SK-N-SH (cell line): ENCODE measurements at regions not wholly inside any gene's neighbourhood (a gene's known extent, or its start where the extent isn't known, plus 50 kb on each side); places are given as distances from the start of the nearest gene placed in this dataset.

Experiments used
- CTCF ChIA-PET: fragments of 300-600, 350-600 bp; formaldehyde crosslinking; extraction: SDS; loops from one replicate; lab custom pipeline; 2021; lab: Yijun Ruan, JAX
- POLR2A ChIA-PET: fragments of 350-600 bp; sonication (Branson Sonifier 250); formaldehyde crosslinking; extraction: SDS; loops from one replicate; lab custom pipeline; 2020; ENCODE audit warnings: antibody characterized with exemption, inconsistent platforms; lab: Yijun Ruan, JAX
- DNase-seq: peaks from one replicate; pipeline ENCODE4 v3.0.0; 2012
- H2AFZ ChIP-seq: fragments of 200-600 bp; sonication (generic); 2 replicates; pipeline ENCODE4 v1.8.1; 2016; ENCODE audit warnings: antibody characterized with exemption, mild to moderate bottlenecking, low read depth
- H3F3A ChIP-seq: fragments of 200-600 bp; sonication (generic); replicated peaks from 2 replicates; pipeline ENCODE3; 2016; ENCODE audit warnings: antibody characterized with exemption, mild to moderate bottlenecking; ENCODE audit not compliant: insufficient read depth
- H3K27ac ChIP-seq, 2 experiments: fragments of 200-500 bp in 1 of 2; fragments of 200-600 bp in 1 of 2; sonication (Bioruptor generic) in 1 of 2; sonication (generic), shearing (Covaris generic) in 1 of 2; 2 replicates each; pipeline versions ENCODE4 v1.5.1 to v1.6.1; 2014 to 2016; ENCODE audit warnings: low read depth in 2 of 2, inconsistent platforms in 1 of 2, low read length in 1 of 2, mild to moderate bottlenecking in 1 of 2, mixed read lengths in 1 of 2
- H3K27me3 ChIP-seq: fragments of 200-600 bp; sonication (generic), shearing (Covaris generic); 2 replicates; pipeline ENCODE4 v1.6.1; 2016; ENCODE audit warnings: mixed run types; ENCODE audit not compliant: insufficient read depth
- H3K36me3 ChIP-seq, 2 experiments: fragments of 200-500 bp in 1 of 2; fragments of 200-600 bp in 1 of 2; sonication (Bioruptor generic) in 1 of 2; sonication (generic) in 1 of 2; replicated peaks in 1 of 2; 2 replicates each; pipeline versions ENCODE3 to v1.5.1; 2014 to 2016; ENCODE audit warnings: low read length in 1 of 2, mild to moderate bottlenecking in 1 of 2; ENCODE audit not compliant: insufficient read depth in 2 of 2, control insufficient read depth in 1 of 2
- H3K4me1 ChIP-seq, 2 experiments: fragments of 200-500 bp in 1 of 2; fragments of 200-600 bp in 1 of 2; sonication (Bioruptor generic) in 1 of 2; sonication (generic), shearing (Covaris generic) in 1 of 2; 2 replicates each; pipeline versions ENCODE4 v1.5.1 to v1.6.1; 2014 to 2016; ENCODE audit warnings: low read depth in 1 of 2, low read length in 1 of 2, mixed run types in 1 of 2; ENCODE audit not compliant: insufficient read depth in 2 of 2, control insufficient read depth in 1 of 2
- H3K4me2 ChIP-seq: fragments of 200-600 bp; sonication (generic), shearing (Covaris generic); 2 replicates; pipeline ENCODE4 v1.6.1; 2017; ENCODE audit warnings: mixed run types
- H3K4me3 ChIP-seq, 2 experiments: fragments of 200-500 bp in 1 of 2; fragments of 200-600 bp in 1 of 2; sonication (Bioruptor generic) in 1 of 2; sonication (generic), shearing (Covaris generic) in 1 of 2; 2 replicates each; pipeline versions ENCODE4 v1.5.1 to v1.8.1; 2014 to 2016; ENCODE audit warnings: low read depth in 2 of 2, inconsistent platforms in 1 of 2, low read length in 1 of 2, mild to moderate bottlenecking in 1 of 2, mixed read lengths in 1 of 2, moderate library complexity in 1 of 2
- H3K79me2 ChIP-seq: fragments of 200-600 bp; sonication (generic); 2 replicates; pipeline ENCODE4 v1.8.1; 2017; ENCODE audit warnings: mild to moderate bottlenecking; ENCODE audit not compliant: insufficient read depth
- H3K9ac ChIP-seq: fragments of 200-600 bp; sonication (generic); 2 replicates; pipeline ENCODE4 v1.6.1; 2017; ENCODE audit warnings: mixed run types
- H3K9me2 ChIP-seq: fragments of 200-600 bp; sonication (generic); 2 replicates; pipeline ENCODE4 v1.6.1; 2017; ENCODE audit warnings: mixed run types
- H3K9me3 ChIP-seq: fragments of 200-600 bp; sonication (generic); 2 replicates; pipeline ENCODE4 v1.6.1; 2017; ENCODE audit warnings: mixed run types, mild to moderate bottlenecking, moderate library complexity
- H4K20me1 ChIP-seq: fragments of 200-600 bp; sonication (generic); 2 replicates; pipeline ENCODE4 v1.6.1; 2017; ENCODE audit warnings: mild to moderate bottlenecking, mixed run types; ENCODE audit not compliant: insufficient read depth
- CHD2 ChIP-seq: fragments of 150-350 bp; IDR thresholded peaks from 2 replicates; pipeline ENCODE4 v1.6.1; 2018; ENCODE audit warnings: low read length; ENCODE audit not compliant: partially characterized antibody
- EP300 ChIP-seq, 2 experiments: IDR thresholded peaks; 2 replicates each; pipeline versions ENCODE4 v1.4.0 to v1.6.1; 2012; ENCODE audit warnings: borderline replicate concordance in 1 of 2, low read depth in 1 of 2, low read length in 1 of 2
- FOXM1 ChIP-seq: IDR thresholded peaks from 2 replicates; pipeline ENCODE4 v1.4.0; 2012; ENCODE audit warnings: low read depth, mild to moderate bottlenecking
- GABPA ChIP-seq: IDR thresholded peaks from 2 replicates; pipeline ENCODE4 v1.4.0; 2012; ENCODE audit warnings: low read depth, mild to moderate bottlenecking
- GATA2 ChIP-seq: sonication (generic); formaldehyde crosslinking; IDR thresholded peaks from 2 replicates; pipeline ENCODE4 v1.5.0; 2020; ENCODE audit warnings: mild to moderate bottlenecking, missing genetic modification reagents
- JUND ChIP-seq: IDR thresholded peaks from 2 replicates; pipeline ENCODE4 v1.4.0; 2012
- MAX ChIP-seq: IDR thresholded peaks from 2 replicates; pipeline ENCODE4 v1.4.0; 2012; ENCODE audit warnings: low read depth
- MEF2A ChIP-seq: IDR thresholded peaks from 2 replicates; pipeline ENCODE4 v1.4.0; 2012; ENCODE audit warnings: low read depth, borderline replicate concordance
- MXI1 ChIP-seq: IDR thresholded peaks from 2 replicates; pipeline ENCODE4 v1.6.1; 2012; ENCODE audit warnings: mild to moderate bottlenecking, low read depth, low read length, improper control_type of control experiment
- NFIC ChIP-seq: IDR thresholded peaks from 2 replicates; pipeline ENCODE4 v1.4.0; 2012; ENCODE audit warnings: borderline replicate concordance
- NRF1 ChIP-seq: IDR thresholded peaks from 2 replicates; pipeline ENCODE4 v1.6.1; 2012; ENCODE audit warnings: low read depth, mild to moderate bottlenecking, low read length
- RAD21 ChIP-seq: IDR thresholded peaks from 2 replicates; pipeline ENCODE4 v1.6.1; 2012; ENCODE audit warnings: mild to moderate bottlenecking, low read length
- RFX5 ChIP-seq: IDR thresholded peaks from 2 replicates; pipeline ENCODE4 v1.6.1; 2012; ENCODE audit warnings: mild to moderate bottlenecking, improper control_type of control experiment, low read length
- SIN3A ChIP-seq: IDR thresholded peaks from 2 replicates; pipeline ENCODE4 v1.6.1; 2012; ENCODE audit warnings: low read depth, mild to moderate bottlenecking, low read length, moderate library complexity, borderline replicate concordance
- SMC3 ChIP-seq: IDR thresholded peaks from 2 replicates; pipeline ENCODE4 v1.6.1; 2012; ENCODE audit warnings: low read depth, low read length, improper control_type of control experiment
- TAF1 ChIP-seq: IDR thresholded peaks from 2 replicates; pipeline ENCODE4 v1.6.1; 2012; ENCODE audit warnings: low read depth, mild to moderate bottlenecking, low read length, moderate library complexity, borderline replicate concordance
- TCF12 ChIP-seq: IDR thresholded peaks from 2 replicates; pipeline ENCODE4 v1.4.0; 2012
- TEAD4 ChIP-seq: IDR thresholded peaks from 2 replicates; pipeline ENCODE4 v1.4.0; 2012; ENCODE audit warnings: mild to moderate bottlenecking, borderline replicate concordance; ENCODE audit not compliant: insufficient read depth
- USF2 ChIP-seq: fragments of 150-350 bp; IDR thresholded peaks from 2 replicates; pipeline ENCODE4 v1.6.1; 2017; ENCODE audit warnings: antibody characterized with exemption, low read length, low read depth, borderline replicate concordance
- YY1 ChIP-seq: IDR thresholded peaks from 2 replicates; pipeline ENCODE4 v1.4.0; 2012; ENCODE audit warnings: low read depth, mild to moderate bottlenecking
- ZBTB33 ChIP-seq: IDR thresholded peaks from 2 replicates; pipeline ENCODE4 v1.4.0; 2012; ENCODE audit warnings: low read depth, borderline replicate concordance
- WGBS: methylation state at CpG from one replicate; pipeline ENCODE4 v1.1.6; 2017; ENCODE audit warnings: low lambda C conversion rate; 5-methylcytosine and 5-hydroxymethylcytosine counted together

DNA sequence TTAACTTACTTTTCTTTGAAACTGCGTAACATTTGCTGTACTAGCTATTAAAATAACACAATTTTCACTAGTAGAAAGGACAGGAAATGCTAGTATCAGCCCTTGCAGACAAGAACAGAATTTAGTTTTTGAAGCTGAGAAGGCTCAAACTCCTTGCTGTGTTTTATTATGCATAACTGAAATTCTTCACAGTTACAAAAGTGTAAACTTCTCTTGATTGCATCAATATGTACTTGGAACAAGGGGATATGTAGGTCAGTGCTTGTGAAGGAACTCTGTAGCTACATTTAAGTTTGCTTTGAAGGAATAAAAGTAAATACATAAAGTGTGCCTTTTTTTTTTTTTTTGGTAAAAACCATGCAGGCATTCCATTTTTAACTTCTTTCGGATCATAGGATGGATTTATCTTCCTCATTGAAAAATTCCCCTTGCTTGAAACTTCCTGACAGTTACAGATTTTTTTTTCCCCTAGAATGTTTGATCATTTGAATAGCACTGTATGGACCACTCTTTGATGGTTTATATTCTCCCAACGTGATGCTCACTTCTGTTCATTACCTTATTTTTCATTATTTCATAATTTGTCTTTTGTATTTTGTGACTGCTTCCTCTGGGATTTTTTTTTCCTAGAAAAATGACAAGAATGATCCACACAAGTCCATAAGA lies 94.9 kb upstream of the DAB2 start:
- no peaks in the 10 kb centered on the region for H3K9me2 ChIP-seq
- H3K27ac ChIP-seq = peak overlapping the region; percentile 55 to 89; a peak in 3 of 4 replicates
- peaks cover 0 to 60% of the 10 kb centered on the region in 2 experiments; a peak in 3 of 4 replicates for H3K4me1 ChIP-seq
- no peaks in the 10 kb centered on the region for H3K9me3 ChIP-seq
- H3K9ac ChIP-seq = peak overlapping the region; percentile 38; the same call in 1 of the 2 replicates
- DNase-seq = no peak
- peak overlapping the region; percentile 83; the same call in 1 of the 2 replicates for H2AFZ ChIP-seq
- no peak for TF ChIP-seq SMC3
- no peak for TF ChIP-seq MAX
- TF ChIP-seq GABPA = no peak
- no peak for TF ChIP-seq TCF12
- TF ChIP-seq FOXM1 = no peak
- TF ChIP-seq RFX5 = no peak
- no peaks in the 10 kb centered on the region for H3K36me3 ChIP-seq
- ChIA-PET POLR2A (no interaction called here), CTCF (no interaction called here)
- H4K20me1 ChIP-seq = no peaks in the 10 kb centered on the region
- H3F3A ChIP-seq = peaks cover 41% of the 10 kb centered on the region
- WGBS = 48% methylated on average over 3 of the region's 3 CpGs
- no peak overlapping the region for H3K4me3 ChIP-seq
- H3K27me3 ChIP-seq = no peaks in the 10 kb centered on the region
- no peaks in the 10 kb centered on the region for H3K79me2 ChIP-seq
- H3K4me2 ChIP-seq = peak overlapping the region; percentile 51

DNA sequence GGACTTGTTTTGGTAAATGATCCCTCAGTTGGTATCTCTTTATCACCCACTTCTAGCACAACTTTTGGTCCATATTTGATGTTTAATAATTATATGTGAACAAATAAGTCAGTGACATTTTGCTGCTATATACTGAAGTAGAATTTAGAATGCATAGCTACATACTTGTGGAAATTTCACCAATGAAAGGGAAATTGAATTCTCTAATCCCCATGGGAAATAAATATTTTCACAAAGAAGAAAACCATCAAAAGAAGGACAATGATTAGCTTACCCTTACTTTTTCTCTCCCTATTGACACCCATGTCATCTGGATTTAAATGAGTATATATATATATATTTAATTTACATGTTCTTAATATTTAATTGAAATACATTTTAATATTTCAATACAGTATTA lies 94.3 kb upstream of the DAB2 start:
- H3K4me2 ChIP-seq = no peak overlapping the region
- no peak overlapping the region for H3K9ac ChIP-seq
- ChIA-PET CTCF (no interaction called here), POLR2A (no interaction called here)
- H3K79me2 ChIP-seq = no peaks in the 10 kb centered on the region
- no peaks in the 10 kb centered on the region for H3K9me3 ChIP-seq
- no peak overlapping the region for H3K4me3 ChIP-seq
- H3K4me1 ChIP-seq = peaks cover 0 to 56% of the 10 kb centered on the region in 2 experiments; a peak in 3 of 4 replicates
- H3K27me3 ChIP-seq = no peaks in the 10 kb centered on the region
- TF ChIP-seq YY1 (no peak), TAF1 (no peak), JUND (no peak), TEAD4 (no peak), CHD2 (no peak), SIN3A (no peak), SMC3 (no peak), FOXM1 (no peak), NFIC (no peak), RFX5 (no peak), GATA2 (CRISPR knock-in tag) (no peak), ZBTB33 (no peak), MAX (no peak), RAD21 (no peak), MEF2A (no peak), USF2 (no peak), NRF1 (no peak), EP300 (IDR thresholded peaks at IDR 0.05; ENCODE audit: borderline replicate concordance in 1 of 2, low read depth in 1 of 2, low read length in 1 of 2) (no peak), GABPA (no peak), MXI1 (no peak)
- H3F3A ChIP-seq = peaks cover 37% of the 10 kb centered on the region
- H2AFZ ChIP-seq = no peak overlapping the region
- no peaks in the 10 kb centered on the region for H3K36me3 ChIP-seq
- H3K9me2 ChIP-seq = no peaks in the 10 kb centered on the region
- peak overlapping the region; percentile 62 to 89; a peak in 3 of 4 replicates for H3K27ac ChIP-seq
- no peak for DNase-seq
- H4K20me1 ChIP-seq = no peaks in the 10 kb centered on the region
